GM23338 (cell line): ENCODE measurements at regions not wholly inside any gene's neighbourhood (a gene's known extent, or its start where the extent isn't known, plus 50 kb on each side); places are given as distances from the start of the nearest gene placed in this dataset.

ENCODE experiments used
- ATAC-seq: fragments of 200-7000 bp; cut with Tn5 transposase; 3 replicates; pipeline ENCODE4 v1.9.1; 2020
- DNase-seq: peaks from one replicate; pipeline ENCODE4 v3.0.0-alpha.2; 2015; ENCODE audit warnings: low spot score
- H2AFZ ChIP-seq: fragments of 200-600 bp; sonication (generic); 2 replicates; pipeline ENCODE4 v1.8.0; 2016; ENCODE audit warnings: antibody characterized with exemption, mild to moderate bottlenecking, moderate library complexity
- H3F3A ChIP-seq: fragments of 200-600 bp; sonication (generic); replicated peaks from 2 replicates; pipeline ENCODE4 v1.8.0; 2017; ENCODE audit warnings: antibody characterized with exemption, mixed run types, low read depth
- H3K27ac ChIP-seq: fragments of 200-600 bp; sonication (generic); 2 replicates; pipeline ENCODE4 v1.6.1; 2016; ENCODE audit warnings: low read depth
- H3K27me3 ChIP-seq: fragments of 200-600 bp; sonication (generic); 2 replicates; pipeline ENCODE4 v1.8.0; 2016; ENCODE audit warnings: mild to moderate bottlenecking, mixed run types, moderate library complexity; ENCODE audit not compliant: insufficient read depth
- H3K36me3 ChIP-seq: fragments of 200-600 bp; sonication (generic); 2 replicates; pipeline ENCODE4 v1.8.0; 2016; ENCODE audit warnings: mild to moderate bottlenecking; ENCODE audit not compliant: insufficient read depth
- H3K4me1 ChIP-seq: fragments of 200-600 bp; sonication (generic); 2 replicates; pipeline ENCODE4 v1.8.0; 2016; ENCODE audit warnings: mild to moderate bottlenecking, moderate library complexity; ENCODE audit not compliant: insufficient read depth
- H3K4me2 ChIP-seq: fragments of 200-600 bp; sonication (generic); 2 replicates; pipeline ENCODE4 v1.7.1; 2017; ENCODE audit warnings: mixed run types
- H3K4me3 ChIP-seq: fragments of 200-600 bp; sonication (generic); 2 replicates; pipeline ENCODE4 v1.6.1; 2016; ENCODE audit warnings: mixed run types
- H3K79me2 ChIP-seq: fragments of 200-600 bp; sonication (generic); replicated peaks from 2 replicates; pipeline ENCODE4 v1.8.0; 2017; ENCODE audit warnings: mild to moderate bottlenecking; ENCODE audit not compliant: insufficient read depth
- H3K9me2 ChIP-seq: fragments of 200-600 bp; sonication (generic); 2 replicates; pipeline ENCODE4 v1.8.0; 2017; ENCODE audit not compliant: insufficient read depth
- H4K20me1 ChIP-seq: fragments of 200-600 bp; sonication (generic); replicated peaks from 2 replicates; pipeline ENCODE4 v1.8.0; 2017; ENCODE audit warnings: mild to moderate bottlenecking; ENCODE audit not compliant: insufficient read depth
- H3K27ac Mint-ChIP-seq: 2 replicates; pipeline ENCODE4 v1.8.0; 2020; ENCODE audit warnings: inconsistent platforms, mild to moderate bottlenecking, moderate library complexity, mixed read lengths
- H3K27me3 Mint-ChIP-seq: 3 replicates; pipeline ENCODE4 v1.8.0; 2022; ENCODE audit warnings: low read depth, mild to moderate bottlenecking, moderate library complexity, mixed read lengths, inconsistent platforms; ENCODE audit not compliant: insufficient read depth, poor library complexity
- H3K36me3 Mint-ChIP-seq: 3 replicates; pipeline ENCODE4 v1.8.0; 2021; ENCODE audit warnings: low read depth, mild to moderate bottlenecking, inconsistent platforms, moderate library complexity, mixed read lengths
- H3K4me1 Mint-ChIP-seq: 3 replicates; pipeline ENCODE4 v1.8.0; 2020; ENCODE audit warnings: mild to moderate bottlenecking, inconsistent platforms, mixed read lengths
- H3K4me3 Mint-ChIP-seq: 3 replicates; pipeline ENCODE4 v1.8.0; 2021; ENCODE audit warnings: moderate library complexity, mild to moderate bottlenecking, inconsistent platforms, mixed read lengths
- H3K9me3 Mint-ChIP-seq: 3 replicates; pipeline ENCODE4 v1.8.0; 2020; ENCODE audit warnings: moderate library complexity, mild to moderate bottlenecking, inconsistent platforms, mixed read lengths
- CREB1 ChIP-seq: fragments of 250-450 bp; sonication (Bioruptor Pico); IDR thresholded peaks from 2 replicates; pipeline ENCODE4 v1.5.0; 2020; ENCODE audit warnings: low read depth, mild to moderate bottlenecking, moderate library complexity
- EZH2phosphoT487 ChIP-seq: fragments of 200-600 bp; sonication (generic); IDR thresholded peaks from one replicate; pipeline ENCODE4 v1.8.1; 2018; ENCODE audit warnings: antibody characterized with exemption; ENCODE audit not compliant: unreplicated experiment
- JUNB ChIP-seq: IDR thresholded peaks from one replicate; pipeline ENCODE4 v1.6.1; 2016; ENCODE audit warnings: antibody characterized with exemption; ENCODE audit not compliant: unreplicated experiment
- POLR2AphosphoS5 ChIP-seq: IDR thresholded peaks from 2 replicates; pipeline ENCODE4 v1.6.1; 2016; ENCODE audit warnings: antibody characterized with exemption, low read depth
- ZNF114 ChIP-seq: fragments of 250-450 bp; sonication (Bioruptor Pico); IDR thresholded peaks from 2 replicates; pipeline ENCODE4 v1.5.0; 2020; ENCODE audit warnings: mild to moderate bottlenecking, moderate library complexity
- TF ChIP-seq, protein P1 (sequence below), 2 experiments: fragments of 200-600 bp in 1 of 2; sonication (generic) in 1 of 2; conservative IDR thresholded peaks; 2 replicates each; pipeline versions ENCODE4 v1.5.1 to v1.6.1; 2016 to 2017; ENCODE audit warnings: antibody characterized with exemption in 2 of 2, low read depth in 2 of 2, mild to moderate bottlenecking in 2 of 2, moderate library complexity in 1 of 2
- TF ChIP-seq, protein P2 (sequence below): IDR thresholded peaks from one replicate; pipeline ENCODE4 v1.6.1; 2018; ENCODE audit warnings: antibody characterized with exemption; ENCODE audit not compliant: unreplicated experiment
- TF ChIP-seq, protein P3 (sequence below): fragments of 250-450 bp; sonication (Bioruptor Pico); IDR thresholded peaks from 2 replicates; pipeline ENCODE4 v1.5.0; 2020; ENCODE audit warnings: mild to moderate bottlenecking, moderate library complexity

DNA sequence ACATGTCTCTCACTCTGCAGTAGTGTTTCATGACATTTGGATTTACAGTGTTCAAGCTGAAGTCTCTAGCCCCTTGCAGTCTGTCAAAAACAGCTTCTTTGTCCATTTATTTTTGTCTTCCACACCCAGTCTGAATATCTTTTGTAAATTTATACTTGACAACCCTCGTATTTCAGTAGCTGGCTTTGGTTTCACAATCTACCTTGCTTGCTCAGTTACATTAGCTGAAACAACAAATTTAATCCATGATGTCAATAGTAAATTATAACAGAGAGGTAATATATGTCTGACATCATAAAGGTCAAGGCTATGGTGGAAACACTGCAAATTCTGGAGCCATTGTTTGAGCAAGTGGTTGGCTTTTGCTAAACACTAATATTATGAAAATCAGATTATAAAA is 328.7 kb downstream of the MTX2 start:
- Histone ChIP-seq H3K4me3 (no peak overlapping the region), H3K4me2 (no peak overlapping the region), H3K79me2 (no peaks in the 10 kb centered on the region), H3K4me1 (peaks cover 25% of the 10 kb centered on the region), H4K20me1 (no peaks in the 10 kb centered on the region), H3K36me3 (no peaks in the 10 kb centered on the region), H2AFZ (no peak overlapping the region), H3F3A (no peaks in the 10 kb centered on the region), H3K27ac (no peak overlapping the region), H3K9me2 (no peaks in the 10 kb centered on the region; the same call in 1 of the 2 replicates), H3K27me3 (no peaks in the 10 kb centered on the region)
- TF ChIP-seq POLR2AphosphoS5 (no peak), CREB1 (CRISPR knock-in tag) (no peak), EZH2phosphoT487 (no peak), ZNF114 (CRISPR knock-in tag) (no peak), JUNB (no peak)
- TF ChIP-seq, protein P1, sequence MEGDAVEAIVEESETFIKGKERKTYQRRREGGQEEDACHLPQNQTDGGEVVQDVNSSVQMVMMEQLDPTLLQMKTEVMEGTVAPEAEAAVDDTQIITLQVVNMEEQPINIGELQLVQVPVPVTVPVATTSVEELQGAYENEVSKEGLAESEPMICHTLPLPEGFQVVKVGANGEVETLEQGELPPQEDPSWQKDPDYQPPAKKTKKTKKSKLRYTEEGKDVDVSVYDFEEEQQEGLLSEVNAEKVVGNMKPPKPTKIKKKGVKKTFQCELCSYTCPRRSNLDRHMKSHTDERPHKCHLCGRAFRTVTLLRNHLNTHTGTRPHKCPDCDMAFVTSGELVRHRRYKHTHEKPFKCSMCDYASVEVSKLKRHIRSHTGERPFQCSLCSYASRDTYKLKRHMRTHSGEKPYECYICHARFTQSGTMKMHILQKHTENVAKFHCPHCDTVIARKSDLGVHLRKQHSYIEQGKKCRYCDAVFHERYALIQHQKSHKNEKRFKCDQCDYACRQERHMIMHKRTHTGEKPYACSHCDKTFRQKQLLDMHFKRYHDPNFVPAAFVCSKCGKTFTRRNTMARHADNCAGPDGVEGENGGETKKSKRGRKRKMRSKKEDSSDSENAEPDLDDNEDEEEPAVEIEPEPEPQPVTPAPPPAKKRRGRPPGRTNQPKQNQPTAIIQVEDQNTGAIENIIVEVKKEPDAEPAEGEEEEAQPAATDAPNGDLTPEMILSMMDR (conservative IDR thresholded peaks at IDR 0.05; ENCODE audit: low read depth in 2 of 2) = no peak
- TF ChIP-seq, protein P2, sequence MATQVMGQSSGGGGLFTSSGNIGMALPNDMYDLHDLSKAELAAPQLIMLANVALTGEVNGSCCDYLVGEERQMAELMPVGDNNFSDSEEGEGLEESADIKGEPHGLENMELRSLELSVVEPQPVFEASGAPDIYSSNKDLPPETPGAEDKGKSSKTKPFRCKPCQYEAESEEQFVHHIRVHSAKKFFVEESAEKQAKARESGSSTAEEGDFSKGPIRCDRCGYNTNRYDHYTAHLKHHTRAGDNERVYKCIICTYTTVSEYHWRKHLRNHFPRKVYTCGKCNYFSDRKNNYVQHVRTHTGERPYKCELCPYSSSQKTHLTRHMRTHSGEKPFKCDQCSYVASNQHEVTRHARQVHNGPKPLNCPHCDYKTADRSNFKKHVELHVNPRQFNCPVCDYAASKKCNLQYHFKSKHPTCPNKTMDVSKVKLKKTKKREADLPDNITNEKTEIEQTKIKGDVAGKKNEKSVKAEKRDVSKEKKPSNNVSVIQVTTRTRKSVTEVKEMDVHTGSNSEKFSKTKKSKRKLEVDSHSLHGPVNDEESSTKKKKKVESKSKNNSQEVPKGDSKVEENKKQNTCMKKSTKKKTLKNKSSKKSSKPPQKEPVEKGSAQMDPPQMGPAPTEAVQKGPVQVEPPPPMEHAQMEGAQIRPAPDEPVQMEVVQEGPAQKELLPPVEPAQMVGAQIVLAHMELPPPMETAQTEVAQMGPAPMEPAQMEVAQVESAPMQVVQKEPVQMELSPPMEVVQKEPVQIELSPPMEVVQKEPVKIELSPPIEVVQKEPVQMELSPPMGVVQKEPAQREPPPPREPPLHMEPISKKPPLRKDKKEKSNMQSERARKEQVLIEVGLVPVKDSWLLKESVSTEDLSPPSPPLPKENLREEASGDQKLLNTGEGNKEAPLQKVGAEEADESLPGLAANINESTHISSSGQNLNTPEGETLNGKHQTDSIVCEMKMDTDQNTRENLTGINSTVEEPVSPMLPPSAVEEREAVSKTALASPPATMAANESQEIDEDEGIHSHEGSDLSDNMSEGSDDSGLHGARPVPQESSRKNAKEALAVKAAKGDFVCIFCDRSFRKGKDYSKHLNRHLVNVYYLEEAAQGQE = no peak
- TF ChIP-seq, protein P3, sequence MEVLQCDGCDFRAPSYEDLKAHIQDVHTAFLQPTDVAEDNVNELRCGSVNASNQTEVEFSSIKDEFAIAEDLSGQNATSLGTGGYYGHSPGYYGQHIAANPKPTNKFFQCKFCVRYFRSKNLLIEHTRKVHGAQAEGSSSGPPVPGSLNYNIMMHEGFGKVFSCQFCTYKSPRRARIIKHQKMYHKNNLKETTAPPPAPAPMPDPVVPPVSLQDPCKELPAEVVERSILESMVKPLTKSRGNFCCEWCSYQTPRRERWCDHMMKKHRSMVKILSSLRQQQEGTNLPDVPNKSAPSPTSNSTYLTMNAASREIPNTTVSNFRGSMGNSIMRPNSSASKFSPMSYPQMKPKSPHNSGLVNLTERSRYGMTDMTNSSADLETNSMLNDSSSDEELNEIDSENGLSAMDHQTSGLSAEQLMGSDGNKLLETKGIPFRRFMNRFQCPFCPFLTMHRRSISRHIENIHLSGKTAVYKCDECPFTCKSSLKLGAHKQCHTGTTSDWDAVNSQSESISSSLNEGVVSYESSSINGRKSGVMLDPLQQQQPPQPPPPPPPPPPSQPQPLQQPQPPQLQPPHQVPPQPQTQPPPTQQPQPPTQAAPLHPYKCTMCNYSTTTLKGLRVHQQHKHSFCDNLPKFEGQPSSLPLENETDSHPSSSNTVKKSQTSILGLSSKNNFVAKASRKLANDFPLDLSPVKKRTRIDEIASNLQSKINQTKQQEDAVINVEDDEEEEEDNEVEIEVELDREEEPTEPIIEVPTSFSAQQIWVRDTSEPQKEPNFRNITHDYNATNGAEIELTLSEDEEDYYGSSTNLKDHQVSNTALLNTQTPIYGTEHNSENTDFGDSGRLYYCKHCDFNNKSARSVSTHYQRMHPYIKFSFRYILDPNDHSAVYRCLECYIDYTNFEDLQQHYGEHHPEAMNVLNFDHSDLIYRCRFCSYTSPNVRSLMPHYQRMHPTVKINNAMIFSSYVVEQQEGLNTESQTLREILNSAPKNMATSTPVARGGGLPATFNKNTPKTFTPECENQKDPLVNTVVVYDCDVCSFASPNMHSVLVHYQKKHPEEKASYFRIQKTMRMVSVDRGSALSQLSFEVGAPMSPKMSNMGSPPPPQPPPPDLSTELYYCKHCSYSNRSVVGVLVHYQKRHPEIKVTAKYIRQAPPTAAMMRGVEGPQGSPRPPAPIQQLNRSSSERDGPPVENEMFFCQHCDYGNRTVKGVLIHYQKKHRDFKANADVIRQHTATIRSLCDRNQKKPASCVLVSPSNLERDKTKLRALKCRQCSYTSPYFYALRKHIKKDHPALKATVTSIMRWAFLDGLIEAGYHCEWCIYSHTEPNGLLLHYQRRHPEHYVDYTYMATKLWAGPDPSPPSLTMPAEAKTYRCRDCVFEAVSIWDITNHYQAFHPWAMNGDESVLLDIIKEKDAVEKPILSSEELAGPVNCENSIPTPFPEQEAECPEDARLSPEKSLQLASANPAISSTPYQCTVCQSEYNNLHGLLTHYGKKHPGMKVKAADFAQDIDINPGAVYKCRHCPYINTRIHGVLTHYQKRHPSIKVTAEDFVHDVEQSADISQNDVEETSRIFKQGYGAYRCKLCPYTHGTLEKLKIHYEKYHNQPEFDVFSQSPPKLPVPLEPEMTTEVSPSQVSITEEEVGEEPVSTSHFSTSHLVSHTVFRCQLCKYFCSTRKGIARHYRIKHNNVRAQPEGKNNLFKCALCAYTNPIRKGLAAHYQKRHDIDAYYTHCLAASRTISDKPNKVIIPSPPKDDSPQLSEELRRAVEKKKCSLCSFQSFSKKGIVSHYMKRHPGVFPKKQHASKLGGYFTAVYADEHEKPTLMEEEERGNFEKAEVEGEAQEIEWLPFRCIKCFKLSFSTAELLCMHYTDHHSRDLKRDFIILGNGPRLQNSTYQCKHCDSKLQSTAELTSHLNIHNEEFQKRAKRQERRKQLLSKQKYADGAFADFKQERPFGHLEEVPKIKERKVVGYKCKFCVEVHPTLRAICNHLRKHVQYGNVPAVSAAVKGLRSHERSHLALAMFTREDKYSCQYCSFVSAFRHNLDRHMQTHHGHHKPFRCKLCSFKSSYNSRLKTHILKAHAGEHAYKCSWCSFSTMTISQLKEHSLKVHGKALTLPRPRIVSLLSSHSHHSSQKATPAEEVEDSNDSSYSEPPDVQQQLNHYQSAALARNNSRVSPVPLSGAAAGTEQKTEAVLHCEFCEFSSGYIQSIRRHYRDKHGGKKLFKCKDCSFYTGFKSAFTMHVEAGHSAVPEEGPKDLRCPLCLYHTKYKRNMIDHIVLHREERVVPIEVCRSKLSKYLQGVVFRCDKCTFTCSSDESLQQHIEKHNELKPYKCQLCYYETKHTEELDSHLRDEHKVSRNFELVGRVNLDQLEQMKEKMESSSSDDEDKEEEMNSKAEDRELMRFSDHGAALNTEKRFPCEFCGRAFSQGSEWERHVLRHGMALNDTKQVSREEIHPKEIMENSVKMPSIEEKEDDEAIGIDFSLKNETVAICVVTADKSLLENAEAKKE = no peak
- H3K36me3 Mint-ChIP-seq = no peaks in the 10 kb centered on the region
- peaks cover 13% of the 10 kb centered on the region for H3K4me1 Mint-ChIP-seq
- H3K27me3 Mint-ChIP-seq = no peaks in the 10 kb centered on the region
- DNase-seq (no peak), ATAC-seq (no peak)
- no peak overlapping the region for H3K4me3 Mint-ChIP-seq
- no peaks in the 10 kb centered on the region for H3K9me3 Mint-ChIP-seq
- H3K27ac Mint-ChIP-seq = no peak overlapping the region
